Loucy (cell line): ENCODE measurements at regions not wholly inside any gene's neighbourhood (a gene's known extent, or its start where the extent isn't known, plus 50 kb on each side); places are given as distances from the start of the nearest gene placed in this dataset.

Experiments
- H2AFZ ChIP-seq: fragments of 200-600 bp; sonication (generic); 2 replicates; pipeline ENCODE4 v1.6.0; 2016; ENCODE audit warnings: antibody characterized with exemption, mild to moderate bottlenecking, low read length, moderate library complexity
- H3F3A ChIP-seq: fragments of 200-600 bp; 2 replicates; pipeline ENCODE4 v1.6.0; 2016; ENCODE audit warnings: antibody characterized with exemption, low read depth, mild to moderate bottlenecking
- H3K27me3 ChIP-seq: fragments of 200-600 bp; sonication (generic); 2 replicates; pipeline ENCODE4 v1.6.1; 2014; ENCODE audit warnings: low read length, mild to moderate bottlenecking; ENCODE audit not compliant: insufficient read depth, poor library complexity, severe bottlenecking
- H3K36me3 ChIP-seq: fragments of 200-600 bp; sonication (generic); 2 replicates; pipeline ENCODE4 v1.6.1; 2016; ENCODE audit warnings: low read length; ENCODE audit not compliant: insufficient read depth
- H3K4me1 ChIP-seq: fragments of 200-600 bp; sonication (generic); 2 replicates; pipeline ENCODE4 v1.5.1; 2014; ENCODE audit warnings: low read length, mild to moderate bottlenecking; ENCODE audit not compliant: insufficient read depth, poor library complexity, severe bottlenecking
- H3K4me2 ChIP-seq: fragments of 200-600 bp; sonication (generic); 2 replicates; pipeline ENCODE4 v1.6.0; 2014; ENCODE audit warnings: antibody characterized with exemption, low read length, low read depth, mild to moderate bottlenecking; ENCODE audit not compliant: poor library complexity, severe bottlenecking
- H3K4me3 ChIP-seq: fragments of 200-600 bp; sonication (generic); 2 replicates; pipeline ENCODE4 v1.5.1; 2014; ENCODE audit warnings: low read length, mild to moderate bottlenecking, mixed read lengths; ENCODE audit not compliant: poor library complexity, severe bottlenecking
- H3K79me2 ChIP-seq: fragments of 200-600 bp; sonication (generic); 2 replicates; pipeline ENCODE4 v1.6.1; 2014; ENCODE audit warnings: low read length; ENCODE audit not compliant: insufficient read depth
- H3K9ac ChIP-seq: fragments of 200-600 bp; sonication (generic); 2 replicates; pipeline ENCODE4 v1.6.0; 2014; ENCODE audit warnings: mild to moderate bottlenecking, low read depth, low read length, moderate library complexity; ENCODE audit not compliant: poor library complexity, severe bottlenecking
- H3K9me2 ChIP-seq: fragments of 200-600 bp; sonication (generic); replicated peaks from 2 replicates; pipeline ENCODE4 v1.6.1; 2016; ENCODE audit warnings: low read depth, low read length, mixed read lengths
- H3K9me3 ChIP-seq: fragments of 200-600 bp; sonication (generic); 2 replicates; pipeline ENCODE4 v1.6.1; 2014; ENCODE audit warnings: mild to moderate bottlenecking, antibody characterized with exemption, low read length, low read depth; ENCODE audit not compliant: insufficient read depth
- H4K20me1 ChIP-seq: fragments of 200-600 bp; sonication (generic); 2 replicates; pipeline ENCODE4 v1.6.0; 2014; ENCODE audit warnings: antibody characterized with exemption, low read length, mild to moderate bottlenecking; ENCODE audit not compliant: insufficient read depth, poor library complexity, severe bottlenecking
- CTCF ChIP-seq: fragments of 200-600 bp; sonication (generic); conservative IDR thresholded peaks from 2 replicates; pipeline ENCODE4 v1.5.1; 2014; ENCODE audit warnings: mild to moderate bottlenecking, antibody characterized with exemption, low read length
- EZH2phosphoT487 ChIP-seq: fragments of 200-600 bp; IDR thresholded peaks from 2 replicates; pipeline ENCODE4 v1.6.1; 2018; ENCODE audit warnings: antibody characterized with exemption, mild to moderate bottlenecking, moderate library complexity, borderline replicate concordance

GRCh38 chr22:27008454-27008853, 351.1 kb downstream of the MIAT start:
- no peak overlapping the region for H3K9ac ChIP-seq
- TF ChIP-seq CTCF (no peak), EZH2phosphoT487 (no peak)
- no peaks in the 10 kb centered on the region for H3K27me3 ChIP-seq
- no peaks in the 10 kb centered on the region for H4K20me1 ChIP-seq
- H3K79me2 ChIP-seq, result no peaks in the 10 kb centered on the region
- no peaks in the 10 kb centered on the region for H3K9me3 ChIP-seq
- H3K36me3 ChIP-seq, result no peaks in the 10 kb centered on the region
- no peaks in the 10 kb centered on the region for H3K4me1 ChIP-seq
- H2AFZ ChIP-seq, result no peak overlapping the region
- H3K4me2 ChIP-seq, result no peak overlapping the region
- H3F3A ChIP-seq, result no peaks in the 10 kb centered on the region
- no peak overlapping the region for H3K4me3 ChIP-seq
- no peaks in the 10 kb centered on the region for H3K9me2 ChIP-seq

GRCh38 chr22:27011133-27011532, 353.7 kb downstream of the MIAT start:
- Histone ChIP-seq H3K4me2 (no peak overlapping the region), H3K4me1 (no peaks in the 10 kb centered on the region), H4K20me1 (no peaks in the 10 kb centered on the region), H3K27me3 (no peaks in the 10 kb centered on the region), H3K4me3 (no peak overlapping the region), H2AFZ (no peak overlapping the region), H3K9ac (no peak overlapping the region), H3K9me3 (no peaks in the 10 kb centered on the region), H3K79me2 (no peaks in the 10 kb centered on the region), H3F3A (no peaks in the 10 kb centered on the region), H3K9me2 (no peaks in the 10 kb centered on the region), H3K36me3 (no peaks in the 10 kb centered on the region)
- TF ChIP-seq EZH2phosphoT487, result no peak
- no peak for TF ChIP-seq CTCF

- H3K4me3 ChIP-seq, result no peak overlapping the region
- no peak overlapping the region for H3K9ac ChIP-seq
- H3K79me2 ChIP-seq, result no peaks in the 10 kb centered on the region
- no peaks in the 10 kb centered on the region for H3F3A ChIP-seq
- H3K4me1 ChIP-seq, result no peaks in the 10 kb centered on the region
- H3K9me3 ChIP-seq, result no peaks in the 10 kb centered on the region
- H3K9me2 ChIP-seq, result no peaks in the 10 kb centered on the region
- H4K20me1 ChIP-seq, result no peaks in the 10 kb centered on the region
- H3K27me3 ChIP-seq, result no peaks in the 10 kb centered on the region
- H2AFZ ChIP-seq, result no peak overlapping the region
- no peak for TF ChIP-seq EZH2phosphoT487
- no peak for TF ChIP-seq CTCF
- H3K36me3 ChIP-seq, result no peaks in the 10 kb centered on the region
- no peak overlapping the region for H3K4me2 ChIP-seq
These were observed 354.3 kb downstream of the MIAT start for GRCh38 chr22:27011717-27012116.
